ENCODE measurements at regions not wholly inside any gene's neighbourhood (a gene's known extent, or its start where the extent isn't known, plus 50 kb on each side); places are given as distances from the start of the nearest gene placed in this dataset.

GRCh38 chrX:37076983-37077382 is 68.8 kb downstream of the FAM47C start:
- Histone ChIP-seq H2BK20ac (ENCODE audit: low read depth, low read length, poor library complexity, severe bottlenecking) (no peak overlapping the region), H4K5ac (ENCODE audit: insufficient read length, low read depth, low read length) (no peak overlapping the region), H4K91ac (ENCODE audit: insufficient read length, low read depth, low read length) (no peak overlapping the region), H3K79me2 (ENCODE audit: insufficient read depth, low read length) (no peaks in the 10 kb centered on the region), H3K9me3 (ENCODE audit: control insufficient read depth, low read depth, low read length) (peaks cover 9% of the 10 kb centered on the region), H3K4me2 (ENCODE audit: insufficient read depth, insufficient read length, low read length) (no peak overlapping the region), H3K14ac (ENCODE audit: insufficient read depth, low read length) (no peak overlapping the region), H3K4me1 (ENCODE audit: insufficient read depth, low read length) (no peaks in the 10 kb centered on the region), H3K56ac (ENCODE audit: insufficient read length, low read depth, low read length) (no peak overlapping the region), H2AK5ac (ENCODE audit: insufficient read length, low read length) (no peak overlapping the region), H3K27me3 (ENCODE audit: insufficient read depth, low read length) (no peaks in the 10 kb centered on the region), H3K79me1 (ENCODE audit: insufficient read depth, low read depth, low read length, poor library complexity, severe bottlenecking) (no peaks in the 10 kb centered on the region), H3K23me2 (ENCODE audit: insufficient read length, low read depth, low read length, poor library complexity, severe bottlenecking) (no peaks in the 10 kb centered on the region), H2BK5ac (ENCODE audit: insufficient read length, low read length) (no peak overlapping the region), H4K8ac (replicated peaks; ENCODE audit: insufficient read length, low read depth, low read length) (no peak overlapping the region), H2BK15ac (ENCODE audit: low read depth, low read length) (no peak overlapping the region), H2BK12ac (ENCODE audit: insufficient read length, low read depth, low read length) (no peak overlapping the region), H3K9ac (ENCODE audit: extremely low read depth, insufficient read length, low read length) (no peak overlapping the region), H3K18ac (ENCODE audit: insufficient read length, low read depth, low read length) (no peak overlapping the region), H3K27ac (ENCODE audit: insufficient read length, low read depth, low read length) (no peak overlapping the region), H3K4ac (ENCODE audit: low read depth, low read length) (no peak overlapping the region), H3T11ph (ENCODE audit: low read length) (no peak overlapping the region), H2BK120ac (ENCODE audit: low read depth, low read length, poor library complexity, severe bottlenecking) (no peak overlapping the region), H2AFZ (ENCODE audit: low read length) (no peak overlapping the region), H3K23ac (ENCODE audit: insufficient read length, low read depth, low read length) (no peak overlapping the region), H4K20me1 (ENCODE audit: control insufficient read depth, insufficient read depth, insufficient read length) (no peaks in the 10 kb centered on the region)
- peaks cover 0 to 11% (median 2%) of the 10 kb centered on the region in 3 experiments; a peak in 4 of 7 replicates for H3K36me3 Mint-ChIP-seq (ENCODE audit: insufficient read depth in 1 of 3, low read depth in 3 of 3)
- TF ChIP-seq, protein P1, sequence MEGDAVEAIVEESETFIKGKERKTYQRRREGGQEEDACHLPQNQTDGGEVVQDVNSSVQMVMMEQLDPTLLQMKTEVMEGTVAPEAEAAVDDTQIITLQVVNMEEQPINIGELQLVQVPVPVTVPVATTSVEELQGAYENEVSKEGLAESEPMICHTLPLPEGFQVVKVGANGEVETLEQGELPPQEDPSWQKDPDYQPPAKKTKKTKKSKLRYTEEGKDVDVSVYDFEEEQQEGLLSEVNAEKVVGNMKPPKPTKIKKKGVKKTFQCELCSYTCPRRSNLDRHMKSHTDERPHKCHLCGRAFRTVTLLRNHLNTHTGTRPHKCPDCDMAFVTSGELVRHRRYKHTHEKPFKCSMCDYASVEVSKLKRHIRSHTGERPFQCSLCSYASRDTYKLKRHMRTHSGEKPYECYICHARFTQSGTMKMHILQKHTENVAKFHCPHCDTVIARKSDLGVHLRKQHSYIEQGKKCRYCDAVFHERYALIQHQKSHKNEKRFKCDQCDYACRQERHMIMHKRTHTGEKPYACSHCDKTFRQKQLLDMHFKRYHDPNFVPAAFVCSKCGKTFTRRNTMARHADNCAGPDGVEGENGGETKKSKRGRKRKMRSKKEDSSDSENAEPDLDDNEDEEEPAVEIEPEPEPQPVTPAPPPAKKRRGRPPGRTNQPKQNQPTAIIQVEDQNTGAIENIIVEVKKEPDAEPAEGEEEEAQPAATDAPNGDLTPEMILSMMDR (conservative IDR thresholded peaks at IDR 0.05) = no peak
- no peak overlapping the region for H3K4me3 Mint-ChIP-seq
- WGBS (ENCODE audit: extremely low coverage, insufficient read length, low lambda C conversion rate) = no CpG with 5 or more reads among the region's 4 CpGs
- no peak for DNase-seq
- H3K9me3 Mint-ChIP-seq = peaks cover 53 to 66% of the 10 kb centered on the region in 2 experiments
- no peak overlapping the region for H3K27ac Mint-ChIP-seq
- no peaks in the 10 kb centered on the region for H3K4me1 Mint-ChIP-seq
- H3K27me3 Mint-ChIP-seq (ENCODE audit: low read depth) = no peaks in the 10 kb centered on the region
